Omental fat pad (tissue), 3 donors: ENCODE measurements at regions not wholly inside any gene's neighbourhood (a gene's known extent, or its start where the extent isn't known, plus 50 kb on each side); places are given as distances from the start of the nearest gene placed in this dataset.

ENCODE experiments used
- ATAC-seq: fragments of 150-250 bp; one replicate; pipeline ENCODE4 v1.9.1; 2016; ENCODE audit warnings: mild to moderate bottlenecking, moderate library complexity; ENCODE audit not compliant: low FRiP score
- DNase-seq: peaks from one replicate; pipeline ENCODE4 v3.0.0-alpha.2; 2019; ENCODE audit warnings: low spot score
- CTCF ChIP-seq, 3 donors: fragments of 450-650 bp; IDR thresholded peaks; one replicate each; pipeline ENCODE4 v1.5.1; 2016 to 2017; ENCODE audit warnings: antibody characterized with exemption in 3 of 3, mild to moderate bottlenecking in 3 of 3, moderate library complexity in 2 of 3

- no peak for TF ChIP-seq CTCF (IDR thresholded peaks at IDR 0.05)
- ATAC-seq = no peak
Measured at GRCh38 chr10:4652111-4653010, 173.6 kb upstream of the AKR1E2 start.

GRCh38 chr10:4651404-4652037 is 174.5 kb upstream of the AKR1E2 start:
- ATAC-seq (no peak), DNase-seq (no peak)
- no peak for TF ChIP-seq CTCF (IDR thresholded peaks at IDR 0.05)

More at GRCh38 chr10:4652111-4653010, 173.6 kb upstream of the AKR1E2 start:
- no peak for DNase-seq

- ATAC-seq (no peak), DNase-seq (no peak)
- TF ChIP-seq CTCF (IDR thresholded peaks at IDR 0.05) = no peak
Measured at GRCh38 chr10:4650582-4650981, 175.4 kb upstream of the AKR1E2 start.

GRCh38 chr10:4649886-4650508 is 176.0 kb upstream of the AKR1E2 start:
- no peak for TF ChIP-seq CTCF (IDR thresholded peaks at IDR 0.05)
- DNase-seq (no peak), ATAC-seq (no peak)

GRCh38 chr10:4649471-4649870 is 176.5 kb upstream of the AKR1E2 start:
- ATAC-seq (no peak), DNase-seq (no peak)
- no peak for TF ChIP-seq CTCF (IDR thresholded peaks at IDR 0.05)

GRCh38 chr10:4648999-4649398 is 177.0 kb upstream of the AKR1E2 start:
- DNase-seq = no peak
- TF ChIP-seq CTCF (IDR thresholded peaks at IDR 0.05) = no peak
- ATAC-seq = no peak
